ENCODE measurements at regions not wholly inside any gene's neighbourhood (a gene's known extent, or its start where the extent isn't known, plus 50 kb on each side); places are given as distances from the start of the nearest gene placed in this dataset.

- CTCF ChIA-PET = no interaction called here
- WGBS (ENCODE audit: insufficient coverage) = no CpG with 5 or more reads among the region's 3 CpGs
These were observed 135.8 kb downstream of the PTGER3 start for GRCh38 chr1:70911861-70912260.

DNA sequence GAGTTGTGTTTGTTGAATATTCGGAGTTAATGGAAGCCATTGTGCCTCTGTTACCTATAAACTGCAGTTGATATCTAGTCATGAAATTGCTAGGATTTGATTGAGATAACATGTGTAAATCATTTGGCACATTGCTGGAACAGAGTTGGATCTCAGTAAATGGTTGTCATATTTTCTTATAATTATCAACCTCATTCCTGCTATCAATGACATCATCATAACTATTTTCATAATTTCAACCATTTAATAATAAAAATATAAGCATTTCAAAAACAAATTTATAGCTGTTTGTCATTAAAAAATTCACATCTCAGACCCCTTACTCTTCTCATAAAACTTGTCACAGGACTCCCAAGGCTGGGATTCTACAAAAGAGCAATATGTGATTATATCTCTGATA, 133.4 kb downstream of the PTGER3 start:
- no peak for DNase-seq
- WGBS (ENCODE audit: insufficient coverage) = 88% methylated on average over 1 of the region's 1 CpG
- CTCF ChIA-PET = interaction anchor here (1.3 kb wide), 1 partner anchor 15 kb away, joined by 4 read pairs; no protein-coding TSS in a partner anchor

More at GRCh38 chr1:70911861-70912260, 135.8 kb downstream of the PTGER3 start:
- no peaks in the 10 kb centered on the region for H3K36me3 ChIP-seq (ENCODE audit: control insufficient read depth in 4 of 4, insufficient read depth in 4 of 4, low read length in 3 of 4)
- no peak overlapping the region for H3K27ac ChIP-seq (ENCODE audit: insufficient read depth in 1 of 2, low read depth in 1 of 2, low read length in 2 of 2, poor library complexity in 1 of 2, severe bottlenecking in 2 of 2)
- no peak for DNase-seq
- H3K4me3 ChIP-seq (ENCODE audit: control insufficient read depth in 1 of 7, extremely low read depth in 1 of 7, insufficient read depth in 4 of 7, low read depth in 2 of 7, low read length in 6 of 7) = no peak overlapping the region
- H3K9me3 ChIP-seq (ENCODE audit: control extremely low read depth in 1 of 5, control insufficient read depth in 4 of 5, insufficient read depth in 2 of 5, low read depth in 1 of 5, low read length in 4 of 5) = no peaks in the 10 kb centered on the region
- H3K4me1 ChIP-seq (ENCODE audit: control extremely low read depth in 1 of 4, control insufficient read depth in 4 of 4, insufficient read depth in 4 of 4, low read length in 3 of 4) = peaks cover 9 to 31% (median 19%) of the 10 kb centered on the region in 4 experiments
- no peaks in the 10 kb centered on the region for H3K27me3 ChIP-seq (replicated peaks in 2 of 5; ENCODE audit: control insufficient read depth in 4 of 5, insufficient read depth in 5 of 5, low read length in 4 of 5)
- POLR2A ChIA-PET = no interaction called here

DNA sequence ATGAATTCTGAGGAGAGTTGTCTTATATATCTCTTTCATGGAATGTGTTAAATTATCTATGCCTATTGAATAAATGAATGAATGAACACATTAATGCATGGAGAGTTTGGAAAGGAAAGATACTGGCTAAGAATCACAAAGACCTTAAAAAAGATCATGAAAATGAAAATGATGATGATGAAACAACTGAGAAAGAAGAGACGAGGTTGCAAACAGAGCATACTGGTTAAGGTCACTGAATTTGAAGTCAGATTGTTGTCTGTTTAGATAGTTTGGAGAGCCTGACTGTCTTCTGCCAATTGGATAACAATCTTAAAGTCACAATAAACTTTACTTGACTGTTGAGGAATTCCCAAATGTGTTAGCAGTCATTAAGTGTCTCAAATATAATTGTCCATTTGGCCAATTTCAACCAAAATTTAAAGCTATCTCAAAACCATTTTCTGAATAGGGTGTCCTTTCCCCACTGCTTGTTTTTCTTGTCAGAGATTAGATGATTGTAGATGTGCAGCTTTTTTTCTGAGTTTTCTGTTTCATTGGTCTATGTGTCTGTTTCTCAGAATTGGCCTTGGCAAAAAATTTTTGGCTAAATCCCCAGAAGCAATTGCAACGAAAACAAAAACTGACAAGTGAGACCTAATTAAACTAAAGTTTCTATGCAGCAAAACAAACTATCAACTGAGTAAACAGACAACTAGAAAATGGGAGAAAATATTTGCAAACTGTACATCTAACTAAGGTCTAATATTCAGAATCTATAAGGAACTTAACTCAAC, 132.2 kb downstream of the PTGER3 start:
- no peaks in the 10 kb centered on the region for H3K27me3 ChIP-seq (replicated peaks in 2 of 5; ENCODE audit: control insufficient read depth in 4 of 5, insufficient read depth in 5 of 5, low read length in 4 of 5)
- WGBS (ENCODE audit: insufficient coverage) = no CpG with 5 or more reads among the region's 2 CpGs
- H3K4me1 ChIP-seq (ENCODE audit: control extremely low read depth in 1 of 4, control insufficient read depth in 4 of 4, insufficient read depth in 4 of 4, low read length in 3 of 4) = peaks cover 0 to 2% (median 0%) of the 10 kb centered on the region in 4 experiments
- DNase-seq = no peak
- no peak overlapping the region for H3K27ac ChIP-seq (ENCODE audit: insufficient read depth in 1 of 2, low read depth in 1 of 2, low read length in 2 of 2, poor library complexity in 1 of 2, severe bottlenecking in 2 of 2)
- H3K4me3 ChIP-seq (ENCODE audit: control insufficient read depth in 1 of 7, extremely low read depth in 1 of 7, insufficient read depth in 4 of 7, low read depth in 2 of 7, low read length in 6 of 7) = no peak overlapping the region
- no peaks in the 10 kb centered on the region for H3K36me3 ChIP-seq (ENCODE audit: control insufficient read depth in 4 of 4, insufficient read depth in 4 of 4, low read length in 3 of 4)
- H3K9me3 ChIP-seq (ENCODE audit: control extremely low read depth in 1 of 5, control insufficient read depth in 4 of 5, insufficient read depth in 2 of 5, low read depth in 1 of 5, low read length in 4 of 5) = peaks cover 0 to 3% (median 0%) of the 10 kb centered on the region in 5 experiments
- CTCF ChIA-PET = no interaction called here
- POLR2A ChIA-PET = no interaction called here

More for the DNA sequence above, 133.4 kb downstream of the PTGER3 start:
- no peak overlapping the region for H3K27ac ChIP-seq (ENCODE audit: insufficient read depth in 1 of 2, low read depth in 1 of 2, low read length in 2 of 2, poor library complexity in 1 of 2, severe bottlenecking in 2 of 2)
- no peaks in the 10 kb centered on the region for H3K36me3 ChIP-seq (ENCODE audit: control insufficient read depth in 4 of 4, insufficient read depth in 4 of 4, low read length in 3 of 4)
- H3K27me3 ChIP-seq (replicated peaks in 2 of 5; ENCODE audit: control insufficient read depth in 4 of 5, insufficient read depth in 5 of 5, low read length in 4 of 5) = no peaks in the 10 kb centered on the region
- H3K4me3 ChIP-seq (ENCODE audit: control insufficient read depth in 1 of 7, extremely low read depth in 1 of 7, insufficient read depth in 4 of 7, low read depth in 2 of 7, low read length in 6 of 7) = no peak overlapping the region
- POLR2A ChIA-PET = no interaction called here
- H3K9me3 ChIP-seq (ENCODE audit: control extremely low read depth in 1 of 5, control insufficient read depth in 4 of 5, insufficient read depth in 2 of 5, low read depth in 1 of 5, low read length in 4 of 5) = no peaks in the 10 kb centered on the region
- peaks cover 0 to 14% (median 9%) of the 10 kb centered on the region in 4 experiments for H3K4me1 ChIP-seq (ENCODE audit: control extremely low read depth in 1 of 4, control insufficient read depth in 4 of 4, insufficient read depth in 4 of 4, low read length in 3 of 4)

DNA sequence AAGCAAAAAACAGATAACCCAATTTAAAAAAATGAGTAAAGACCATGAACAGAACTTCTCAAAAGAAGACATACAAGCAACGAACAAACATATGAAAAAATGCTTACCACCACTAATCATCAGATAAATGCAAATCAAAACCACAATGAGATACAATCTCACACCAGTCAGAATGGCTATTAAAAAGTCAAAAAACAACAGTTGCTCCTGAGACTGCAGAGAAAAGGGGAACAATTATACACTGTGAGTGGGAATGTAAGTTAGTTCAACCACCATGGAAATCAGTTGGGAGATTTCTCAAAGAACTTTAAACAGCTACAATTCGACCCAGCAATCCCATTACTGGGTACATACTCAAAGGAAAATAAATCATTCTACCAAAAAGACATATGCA, 131.6 kb downstream of the PTGER3 start:
- CTCF ChIA-PET = no interaction called here
- peak in 1 of 3 donors; percentile 31 for DNase-seq
- no CpG with 5 or more reads among the region's 2 CpGs for WGBS (ENCODE audit: insufficient coverage)
- Histone ChIP-seq H3K9me3 (ENCODE audit: control extremely low read depth in 1 of 5, control insufficient read depth in 4 of 5, insufficient read depth in 2 of 5, low read depth in 1 of 5, low read length in 4 of 5) (peaks cover 0 to 3% (median 0%) of the 10 kb centered on the region in 5 experiments), H3K4me3 (ENCODE audit: control insufficient read depth in 1 of 7, extremely low read depth in 1 of 7, insufficient read depth in 4 of 7, low read depth in 2 of 7, low read length in 6 of 7) (no peak overlapping the region), H3K4me1 (ENCODE audit: control extremely low read depth in 1 of 4, control insufficient read depth in 4 of 4, insufficient read depth in 4 of 4, low read length in 3 of 4) (peaks cover 0 to 2% (median 0%) of the 10 kb centered on the region in 4 experiments), H3K36me3 (ENCODE audit: control insufficient read depth in 4 of 4, insufficient read depth in 4 of 4, low read length in 3 of 4) (no peaks in the 10 kb centered on the region), H3K27me3 (replicated peaks in 2 of 5; ENCODE audit: control insufficient read depth in 4 of 5, insufficient read depth in 5 of 5, low read length in 4 of 5) (no peaks in the 10 kb centered on the region), H3K27ac (ENCODE audit: insufficient read depth in 1 of 2, low read depth in 1 of 2, low read length in 2 of 2, poor library complexity in 1 of 2, severe bottlenecking in 2 of 2) (no peak overlapping the region)
- POLR2A ChIA-PET = no interaction called here

DNA sequence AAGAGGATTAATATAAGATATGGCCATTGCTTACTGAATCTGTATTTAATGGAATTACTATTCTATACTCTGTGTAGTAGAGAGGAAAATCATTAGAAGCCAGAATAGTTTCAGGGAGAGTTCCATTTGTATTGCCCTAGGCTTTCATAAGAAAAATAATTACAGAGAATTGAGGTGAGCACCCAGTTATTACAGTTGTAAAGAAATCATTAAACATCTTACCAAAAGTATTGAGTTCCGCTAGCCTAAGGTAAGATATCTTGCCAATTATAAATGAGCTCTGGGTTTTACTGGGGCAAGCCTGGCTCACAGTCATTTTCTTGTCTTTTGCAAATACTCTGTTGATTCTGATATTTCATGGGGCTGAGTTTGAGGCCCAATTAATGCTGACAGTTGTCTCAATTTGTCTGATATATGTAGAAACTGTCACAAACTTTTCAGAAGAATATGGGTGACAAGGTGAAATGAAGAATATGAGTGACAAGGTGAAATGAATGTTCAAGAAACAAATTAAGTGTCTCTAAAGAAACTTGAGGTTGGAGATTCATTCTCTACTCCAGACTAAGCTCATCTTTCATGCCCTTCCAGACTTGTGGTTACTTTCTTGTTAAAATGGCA, 127.8 kb downstream of the PTGER3 start:
- WGBS (ENCODE audit: insufficient coverage) = no CpG with 5 or more reads among the region's 1 CpG
- no peaks in the 10 kb centered on the region for H3K36me3 ChIP-seq (ENCODE audit: control insufficient read depth in 4 of 4, insufficient read depth in 4 of 4, low read length in 3 of 4)
- no peaks in the 10 kb centered on the region for H3K27me3 ChIP-seq (replicated peaks in 2 of 5; ENCODE audit: control insufficient read depth in 4 of 5, insufficient read depth in 5 of 5, low read length in 4 of 5)
- ChIA-PET POLR2A (interaction anchor here (0.6 kb wide), 1 partner anchor 53 kb away, joined by 3 read pairs; no protein-coding TSS in a partner anchor), CTCF (no interaction called here)
- H3K9me3 ChIP-seq (ENCODE audit: control extremely low read depth in 1 of 5, control insufficient read depth in 4 of 5, insufficient read depth in 2 of 5, low read depth in 1 of 5, low read length in 4 of 5) = peaks cover 2 to 13% (median 4%) of the 10 kb centered on the region in 5 experiments
- H3K27ac ChIP-seq (ENCODE audit: insufficient read depth in 1 of 2, low read depth in 1 of 2, low read length in 2 of 2, poor library complexity in 1 of 2, severe bottlenecking in 2 of 2) = no peak overlapping the region
- no peak overlapping the region for H3K4me3 ChIP-seq (ENCODE audit: control insufficient read depth in 1 of 7, extremely low read depth in 1 of 7, insufficient read depth in 4 of 7, low read depth in 2 of 7, low read length in 6 of 7)
- H3K4me1 ChIP-seq (ENCODE audit: control extremely low read depth in 1 of 4, control insufficient read depth in 4 of 4, insufficient read depth in 4 of 4, low read length in 3 of 4) = peaks cover 0 to 2% (median 0%) of the 10 kb centered on the region in 4 experiments
- no peak for DNase-seq
